Loucy (cell line): ENCODE measurements at regions not wholly inside any gene's neighbourhood (a gene's known extent, or its start where the extent isn't known, plus 50 kb on each side); places are given as distances from the start of the nearest gene placed in this dataset.

ENCODE experiments used
- CTCF ChIP-seq: fragments of 200-600 bp; sonication (generic); conservative IDR thresholded peaks from 2 replicates; pipeline ENCODE4 v1.5.1; 2014; ENCODE audit warnings: mild to moderate bottlenecking, antibody characterized with exemption, low read length
- EZH2phosphoT487 ChIP-seq: fragments of 200-600 bp; IDR thresholded peaks from 2 replicates; pipeline ENCODE4 v1.6.1; 2018; ENCODE audit warnings: antibody characterized with exemption, mild to moderate bottlenecking, moderate library complexity, borderline replicate concordance

GRCh38 chr1:4565801-4566449 is 88.5 kb upstream of the AJAP1 start:
- TF ChIP-seq CTCF (no peak), EZH2phosphoT487 (no peak)
